Fibroblast of lung (primary cell): ENCODE measurements at regions not wholly inside any gene's neighbourhood (a gene's known extent, or its start where the extent isn't known, plus 50 kb on each side); places are given as distances from the start of the nearest gene placed in this dataset.

ENCODE experiments used
- EZH2 ChIP-seq: IDR thresholded peaks from 2 replicates; pipeline ENCODE4 v1.5.1; 2012; ENCODE audit warnings: low read length, control low read depth, mild to moderate bottlenecking; ENCODE audit errors: missing control alignments
- TF ChIP-seq, protein P1 (sequence below), 2 donors: IDR thresholded peaks in 1 of 2; conservative IDR thresholded peaks in 1 of 2; 1 replicate in 1 of 2; 2 replicates in 1 of 2; pipeline ENCODE4 v1.5.1; 2011 to 2012; ENCODE audit warnings: low read length in 2 of 2, control low read depth in 1 of 2, inconsistent platforms in 1 of 2, low read depth in 1 of 2, mild to moderate bottlenecking in 1 of 2

DNA sequence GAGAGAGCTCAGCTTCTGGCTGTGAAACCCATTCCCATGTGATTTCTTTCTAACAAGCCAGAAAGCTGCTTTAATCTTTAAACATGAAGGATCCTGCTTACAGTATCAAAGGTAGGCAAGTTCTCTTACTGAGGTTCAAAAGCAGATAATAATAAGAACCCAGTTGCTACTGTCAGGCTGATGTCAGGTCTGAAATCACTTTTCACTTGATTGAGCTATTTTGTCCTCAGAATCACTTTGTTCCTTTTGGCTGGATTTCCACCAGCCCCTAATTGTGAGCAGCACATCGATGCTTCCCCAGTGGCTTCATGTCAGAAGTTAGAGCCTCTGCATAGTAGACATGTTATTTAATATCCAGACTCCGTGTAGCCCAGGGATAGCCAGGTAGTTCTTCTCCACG is 55.8 kb upstream of the CEP295 start:
- no peak for TF ChIP-seq EZH2
- TF ChIP-seq, protein P1, sequence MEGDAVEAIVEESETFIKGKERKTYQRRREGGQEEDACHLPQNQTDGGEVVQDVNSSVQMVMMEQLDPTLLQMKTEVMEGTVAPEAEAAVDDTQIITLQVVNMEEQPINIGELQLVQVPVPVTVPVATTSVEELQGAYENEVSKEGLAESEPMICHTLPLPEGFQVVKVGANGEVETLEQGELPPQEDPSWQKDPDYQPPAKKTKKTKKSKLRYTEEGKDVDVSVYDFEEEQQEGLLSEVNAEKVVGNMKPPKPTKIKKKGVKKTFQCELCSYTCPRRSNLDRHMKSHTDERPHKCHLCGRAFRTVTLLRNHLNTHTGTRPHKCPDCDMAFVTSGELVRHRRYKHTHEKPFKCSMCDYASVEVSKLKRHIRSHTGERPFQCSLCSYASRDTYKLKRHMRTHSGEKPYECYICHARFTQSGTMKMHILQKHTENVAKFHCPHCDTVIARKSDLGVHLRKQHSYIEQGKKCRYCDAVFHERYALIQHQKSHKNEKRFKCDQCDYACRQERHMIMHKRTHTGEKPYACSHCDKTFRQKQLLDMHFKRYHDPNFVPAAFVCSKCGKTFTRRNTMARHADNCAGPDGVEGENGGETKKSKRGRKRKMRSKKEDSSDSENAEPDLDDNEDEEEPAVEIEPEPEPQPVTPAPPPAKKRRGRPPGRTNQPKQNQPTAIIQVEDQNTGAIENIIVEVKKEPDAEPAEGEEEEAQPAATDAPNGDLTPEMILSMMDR (conservative IDR thresholded peaks at IDR 0.05 in 1 of 2, IDR thresholded peaks at IDR 0.05 in 1 of 2; ENCODE audit: low read depth in 1 of 2, low read length in 2 of 2): no peak
